ENCODE measurements at regions not wholly inside any gene's neighbourhood (a gene's known extent, or its start where the extent isn't known, plus 50 kb on each side); places are given as distances from the start of the nearest gene placed in this dataset.

DNA sequence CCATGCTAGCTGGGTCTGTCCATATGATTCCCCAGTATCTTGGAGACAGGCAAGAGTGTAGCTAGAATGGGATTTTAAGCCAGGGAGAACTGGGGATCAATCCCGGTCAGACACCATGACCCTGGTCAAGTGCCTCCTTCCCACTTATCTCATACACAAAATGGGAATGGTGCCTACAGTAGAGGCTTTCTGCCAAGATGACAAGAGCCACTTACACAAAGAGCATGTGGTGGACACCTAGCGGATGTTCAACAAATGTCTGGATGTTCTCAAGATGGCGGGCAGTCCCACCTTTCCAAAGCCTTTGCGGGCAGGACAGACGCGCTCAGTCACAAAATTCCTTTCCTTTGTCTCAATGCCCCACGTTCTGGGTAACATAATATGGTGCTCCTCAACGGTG is 57.3 kb downstream of the MAF start:
- POLR2A ChIA-PET, result no interaction called here
- Mint-ChIP-seq H3K27me3 (peaks cover 4% of the 10 kb centered on the region), H3K4me1 (no peaks in the 10 kb centered on the region), H3K27ac (no peak overlapping the region), H3K9me3 (ENCODE audit: low read depth) (no peaks in the 10 kb centered on the region), H3K36me3 (ENCODE audit: low read depth) (no peaks in the 10 kb centered on the region), H3K4me3 (no peak overlapping the region)
- CTCF ChIA-PET, result interaction anchor here (0.6 to 1.0 kb wide), 2 partner anchors 8 to 821 kb away, joined by 3 read pairs; no protein-coding TSS in a partner anchor
- no peak for ATAC-seq
- intact Hi-C loops (cut with DNase I, micrococcal nuclease), result no loop called here
- no peak for DNase-seq

DNA sequence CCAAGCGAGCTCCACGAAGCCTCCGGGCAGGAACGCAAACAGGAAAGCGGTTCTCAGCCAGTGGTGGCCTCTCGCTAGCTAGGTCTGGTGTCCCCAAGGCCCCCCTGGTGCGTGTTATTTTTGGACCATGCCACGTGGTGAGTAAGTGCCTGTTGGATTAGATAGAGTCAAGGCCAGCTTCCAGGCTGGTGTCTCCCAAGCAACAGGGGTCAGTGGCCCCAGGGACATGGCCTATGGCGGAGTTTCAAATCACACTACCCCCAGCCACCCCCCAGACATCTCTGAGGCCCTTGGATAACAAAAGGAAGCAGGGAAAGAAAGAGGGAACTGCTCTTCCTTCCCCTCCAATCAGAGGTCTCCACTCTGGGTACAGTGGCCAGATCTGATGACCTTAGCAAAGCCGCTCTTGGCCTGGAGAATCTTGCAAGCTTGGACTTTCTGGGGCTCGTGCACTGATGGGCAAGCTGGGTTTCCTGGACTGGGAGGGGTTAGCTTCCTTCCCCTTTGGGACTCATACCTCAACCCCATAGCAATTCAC is 58.2 kb downstream of the MAF start:
- ChIA-PET POLR2A (no interaction called here), CTCF (interaction anchor here (0.8 to 1.0 kb wide), 2 partner anchors 7 to 1973 kb away, joined by 3 read pairs; no protein-coding TSS in a partner anchor)
- DNase-seq, result no peak
- Mint-ChIP-seq H3K9me3 (ENCODE audit: low read depth) (no peaks in the 10 kb centered on the region), H3K4me3 (no peak overlapping the region), H3K27me3 (peaks cover 4% of the 10 kb centered on the region), H3K27ac (no peak overlapping the region), H3K4me1 (no peaks in the 10 kb centered on the region), H3K36me3 (ENCODE audit: low read depth) (no peaks in the 10 kb centered on the region)
- intact Hi-C loops (cut with DNase I, micrococcal nuclease), result no loop called here
- ATAC-seq, result no peak

DNA sequence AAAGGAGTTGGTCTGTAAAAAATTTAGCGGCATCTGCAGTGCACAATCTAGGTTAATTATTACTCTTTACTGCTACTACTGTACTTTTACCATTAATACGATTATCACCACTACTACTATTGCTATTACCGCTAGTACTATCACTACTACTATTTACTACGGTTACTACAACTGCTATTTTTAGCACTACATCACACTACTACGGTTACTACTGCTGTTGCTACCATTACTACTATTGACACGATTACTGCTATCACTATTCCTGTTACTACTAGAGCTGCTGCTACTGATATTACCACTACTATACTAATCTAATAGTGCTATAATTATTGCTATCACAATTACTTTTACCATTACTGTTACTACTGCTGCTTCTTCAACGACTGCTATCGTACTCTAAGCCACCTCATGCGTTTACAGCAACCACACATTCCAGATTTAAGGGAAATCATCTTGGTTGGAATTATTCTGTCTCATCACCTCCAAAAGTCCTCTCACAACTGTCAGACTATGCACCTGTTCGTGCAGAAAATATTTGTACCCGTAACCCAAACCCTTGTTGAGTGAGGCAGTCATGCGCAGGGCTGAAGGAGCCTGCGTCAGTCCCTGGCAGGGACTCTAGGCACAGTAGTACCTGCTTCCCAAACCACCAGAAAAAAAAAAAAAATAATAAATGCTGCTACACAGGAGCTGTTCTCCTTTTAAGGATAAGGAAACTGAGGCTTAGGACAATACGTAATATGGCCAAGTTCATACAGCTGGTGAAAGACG is 59.5 kb downstream of the MAF start:
- no peak overlapping the region for H3K27ac Mint-ChIP-seq
- H3K4me1 Mint-ChIP-seq, result no peaks in the 10 kb centered on the region
- ChIA-PET POLR2A (no interaction called here), CTCF (interaction anchor here (1.2 kb wide), 1 partner anchor 986 kb away, joined by 3 read pairs; no protein-coding TSS in a partner anchor)
- H3K4me3 Mint-ChIP-seq, result no peak overlapping the region
- DNase-seq (no peak), ATAC-seq (no peak)
- H3K9me3 Mint-ChIP-seq (ENCODE audit: low read depth), result no peaks in the 10 kb centered on the region
- no peaks in the 10 kb centered on the region for H3K36me3 Mint-ChIP-seq (ENCODE audit: low read depth)
- H3K27me3 Mint-ChIP-seq, result no peaks in the 10 kb centered on the region
- intact Hi-C loops (cut with DNase I, micrococcal nuclease), result no loop called here

DNA sequence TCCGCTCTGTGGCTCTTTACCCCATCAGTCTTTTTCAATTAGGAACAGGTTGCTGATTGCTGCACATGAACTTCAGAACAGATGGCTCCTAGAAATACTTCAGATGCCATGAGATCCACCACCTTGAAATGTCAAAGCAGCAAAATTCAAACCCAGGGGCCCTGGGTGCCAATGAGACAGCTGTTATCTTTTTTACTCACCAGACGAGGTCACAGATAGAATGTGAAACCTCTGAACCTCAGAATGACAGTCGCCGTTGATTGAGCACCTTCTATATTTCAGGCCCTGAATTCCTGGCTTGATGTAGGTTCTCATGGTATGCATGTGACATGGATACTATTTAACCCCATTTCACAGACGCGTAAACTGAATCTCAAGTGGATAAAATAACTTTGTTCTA is 63.0 kb downstream of the MAF start:
- CTCF ChIA-PET, result no interaction called here
- intact Hi-C loops (cut with DNase I, micrococcal nuclease), result no loop called here
- no peak overlapping the region for H3K4me3 Mint-ChIP-seq
- no peak overlapping the region for H3K27ac Mint-ChIP-seq
- no peaks in the 10 kb centered on the region for H3K4me1 Mint-ChIP-seq
- H3K36me3 Mint-ChIP-seq (ENCODE audit: low read depth), result no peaks in the 10 kb centered on the region
- DNase-seq (no peak), ATAC-seq (no peak)
- no peaks in the 10 kb centered on the region for H3K9me3 Mint-ChIP-seq (ENCODE audit: low read depth)
- POLR2A ChIA-PET, result no interaction called here
- no peaks in the 10 kb centered on the region for H3K27me3 Mint-ChIP-seq

DNA sequence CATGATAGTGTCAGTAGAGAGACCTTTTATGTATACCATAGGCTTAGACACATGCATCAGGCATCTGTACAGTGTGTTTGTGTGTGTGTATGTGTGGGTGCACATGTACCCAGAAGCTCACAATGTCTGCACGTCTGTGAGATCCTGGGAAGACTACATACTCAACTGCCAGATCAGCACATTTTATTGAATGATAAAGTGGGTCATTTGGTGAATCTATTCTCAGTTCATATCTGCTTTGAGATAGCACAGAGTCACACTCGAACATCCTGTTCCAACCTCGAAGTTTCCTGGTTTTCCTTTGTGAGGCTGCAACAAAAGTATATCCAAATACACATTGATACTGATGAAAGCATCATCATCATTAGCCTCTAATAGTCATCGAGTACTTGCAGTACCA is 63.6 kb downstream of the MAF start:
- DNase-seq (no peak), ATAC-seq (no peak)
- Mint-ChIP-seq H3K9me3 (ENCODE audit: low read depth) (no peaks in the 10 kb centered on the region), H3K4me3 (no peak overlapping the region), H3K4me1 (no peaks in the 10 kb centered on the region), H3K27ac (no peak overlapping the region), H3K27me3 (no peaks in the 10 kb centered on the region), H3K36me3 (ENCODE audit: low read depth) (no peaks in the 10 kb centered on the region)
- intact Hi-C loops (cut with DNase I, micrococcal nuclease), result no loop called here
- CTCF ChIA-PET, result no interaction called here
- POLR2A ChIA-PET, result no interaction called here

DNA sequence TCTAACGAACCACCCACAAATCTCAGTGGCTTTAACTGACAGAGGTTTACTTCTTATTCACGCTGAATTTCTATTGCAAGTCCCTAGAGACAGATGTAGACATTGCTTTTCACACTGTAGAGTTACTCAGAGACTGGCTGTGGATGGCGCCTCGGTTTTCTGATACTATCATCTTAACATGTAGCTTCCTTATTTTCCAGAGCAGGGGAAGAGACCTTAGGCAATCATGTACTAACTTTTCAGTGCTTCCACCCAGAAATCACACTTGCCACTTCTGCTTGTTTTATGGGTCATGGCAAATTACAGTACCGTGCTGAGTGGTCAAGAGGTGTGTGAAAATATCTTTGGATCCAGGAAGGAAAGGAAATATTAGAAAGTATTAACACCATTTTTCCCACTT is 65.4 kb downstream of the MAF start:
- Mint-ChIP-seq H3K36me3 (ENCODE audit: low read depth) (no peaks in the 10 kb centered on the region), H3K9me3 (ENCODE audit: low read depth) (no peaks in the 10 kb centered on the region), H3K27ac (no peak overlapping the region), H3K4me3 (no peak overlapping the region), H3K27me3 (no peaks in the 10 kb centered on the region), H3K4me1 (no peaks in the 10 kb centered on the region)
- POLR2A ChIA-PET, result no interaction called here
- ATAC-seq, result no peak
- CTCF ChIA-PET, result interaction anchor here (1.2 kb wide), 1 partner anchor 8 kb away, joined by 3 read pairs; no protein-coding TSS in a partner anchor
- intact Hi-C loops (cut with DNase I, micrococcal nuclease), result no loop called here
- no peak for DNase-seq

DNA sequence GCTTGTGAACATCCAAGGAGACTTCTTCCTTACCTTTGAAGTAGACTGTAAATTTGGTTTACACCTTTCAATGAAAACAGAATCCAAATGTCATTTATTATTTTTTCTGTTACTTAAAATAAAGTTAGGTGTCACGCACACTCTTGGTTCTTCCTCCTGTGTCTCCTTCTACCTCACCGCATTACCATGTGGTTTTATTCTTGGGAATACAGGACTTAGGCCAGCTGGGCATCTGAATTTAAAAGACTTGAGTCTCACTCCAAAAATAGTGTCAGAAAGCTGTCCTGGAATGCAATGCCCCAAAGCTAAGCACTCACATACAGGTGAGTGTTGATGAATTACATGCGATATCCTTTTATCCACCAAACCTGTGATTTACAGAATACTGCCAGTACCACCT is 66.4 kb downstream of the MAF start:
- ATAC-seq (no peak), DNase-seq (no peak)
- CTCF ChIA-PET, result no interaction called here
- H3K9me3 Mint-ChIP-seq (ENCODE audit: low read depth), result no peaks in the 10 kb centered on the region
- no peaks in the 10 kb centered on the region for H3K4me1 Mint-ChIP-seq
- no peaks in the 10 kb centered on the region for H3K36me3 Mint-ChIP-seq (ENCODE audit: low read depth)
- no peaks in the 10 kb centered on the region for H3K27me3 Mint-ChIP-seq
- intact Hi-C loops (cut with DNase I, micrococcal nuclease), result no loop called here
- H3K4me3 Mint-ChIP-seq, result no peak overlapping the region
- POLR2A ChIA-PET, result no interaction called here
- no peak overlapping the region for H3K27ac Mint-ChIP-seq

DNA sequence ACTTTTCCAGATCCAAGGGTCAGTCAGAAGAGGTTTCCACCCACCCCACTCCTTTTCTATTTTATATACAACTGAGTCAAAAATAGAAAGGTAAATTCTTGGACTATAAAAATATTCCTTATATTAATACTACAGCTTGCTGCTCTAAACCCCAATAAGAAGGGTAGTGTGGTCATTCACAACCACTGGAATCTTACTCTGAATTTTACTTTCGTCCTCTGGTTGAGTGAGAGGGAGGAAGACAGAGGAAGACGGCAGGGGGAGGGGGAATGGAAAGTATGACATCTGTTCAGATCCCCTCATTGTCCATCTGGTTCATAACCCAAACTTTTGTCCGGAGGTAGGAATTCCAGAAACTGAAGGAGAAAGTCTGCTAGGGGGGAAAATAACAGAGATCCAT is 67.2 kb downstream of the MAF start:
- DNase-seq, result no peak
- no peaks in the 10 kb centered on the region for H3K36me3 Mint-ChIP-seq (ENCODE audit: low read depth)
- H3K27me3 Mint-ChIP-seq, result no peaks in the 10 kb centered on the region
- H3K27ac Mint-ChIP-seq, result no peak overlapping the region
- ATAC-seq, result no peak
- no peaks in the 10 kb centered on the region for H3K9me3 Mint-ChIP-seq (ENCODE audit: low read depth)
- H3K4me3 Mint-ChIP-seq, result no peak overlapping the region
- CTCF ChIA-PET, result no interaction called here
- no peaks in the 10 kb centered on the region for H3K4me1 Mint-ChIP-seq
- intact Hi-C loops (cut with DNase I, micrococcal nuclease), result no loop called here
- POLR2A ChIA-PET, result no interaction called here

DNA sequence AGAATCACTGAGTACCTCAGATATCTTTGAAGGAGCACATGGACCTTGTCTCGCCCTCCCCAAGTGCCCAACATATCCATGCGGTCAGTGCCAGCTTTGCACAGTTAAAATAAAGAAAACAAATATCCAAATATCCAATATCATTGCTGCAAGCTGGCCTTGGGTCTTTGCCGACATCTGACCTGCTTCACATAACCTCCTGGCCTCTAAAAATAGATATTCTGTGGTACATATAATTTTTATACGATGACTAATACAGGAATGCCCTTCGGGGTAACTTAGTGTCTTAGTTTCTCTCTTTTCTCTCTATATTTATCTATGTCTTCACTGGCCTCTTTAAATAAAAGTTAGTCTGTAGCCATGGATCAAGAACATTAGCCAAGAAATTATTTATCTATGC is 67.8 kb downstream of the MAF start:
- H3K9me3 Mint-ChIP-seq (ENCODE audit: low read depth), result no peaks in the 10 kb centered on the region
- intact Hi-C loops (cut with DNase I, micrococcal nuclease), result no loop called here
- no peak for ATAC-seq
- no peaks in the 10 kb centered on the region for H3K4me1 Mint-ChIP-seq
- no peak overlapping the region for H3K27ac Mint-ChIP-seq
- no peaks in the 10 kb centered on the region for H3K36me3 Mint-ChIP-seq (ENCODE audit: low read depth)
- POLR2A ChIA-PET, result no interaction called here
- CTCF ChIA-PET, result no interaction called here
- no peaks in the 10 kb centered on the region for H3K27me3 Mint-ChIP-seq
- H3K4me3 Mint-ChIP-seq, result no peak overlapping the region
- DNase-seq, result no peak

DNA sequence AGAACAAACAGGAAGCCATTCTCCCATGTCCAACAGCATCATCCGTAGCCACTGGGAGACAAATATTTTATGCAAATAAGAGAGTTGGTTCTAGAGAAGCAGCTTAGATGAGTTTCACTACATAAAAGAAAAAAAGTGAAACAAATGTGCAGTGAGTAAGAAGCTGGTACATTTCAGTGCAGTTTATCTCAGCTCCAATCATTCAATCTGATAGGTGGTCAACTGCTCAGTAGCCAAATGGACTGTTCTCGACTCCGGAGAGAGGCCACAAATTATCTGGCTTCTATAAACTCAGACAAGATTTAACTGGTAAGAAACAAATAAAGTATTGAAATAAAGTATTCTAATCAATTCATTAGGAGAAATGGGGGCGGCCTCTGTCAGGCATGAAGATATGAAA is 68.3 kb downstream of the MAF start:
- no peaks in the 10 kb centered on the region for H3K27me3 Mint-ChIP-seq
- H3K4me3 Mint-ChIP-seq, result no peak overlapping the region
- ChIA-PET POLR2A (no interaction called here), CTCF (no interaction called here)
- H3K27ac Mint-ChIP-seq, result no peak overlapping the region
- intact Hi-C loops (cut with DNase I, micrococcal nuclease), result no loop called here
- DNase-seq, result no peak
- ATAC-seq, result no peak
- H3K4me1 Mint-ChIP-seq, result no peaks in the 10 kb centered on the region
- no peaks in the 10 kb centered on the region for H3K36me3 Mint-ChIP-seq (ENCODE audit: low read depth)
- no peaks in the 10 kb centered on the region for H3K9me3 Mint-ChIP-seq (ENCODE audit: low read depth)

DNA sequence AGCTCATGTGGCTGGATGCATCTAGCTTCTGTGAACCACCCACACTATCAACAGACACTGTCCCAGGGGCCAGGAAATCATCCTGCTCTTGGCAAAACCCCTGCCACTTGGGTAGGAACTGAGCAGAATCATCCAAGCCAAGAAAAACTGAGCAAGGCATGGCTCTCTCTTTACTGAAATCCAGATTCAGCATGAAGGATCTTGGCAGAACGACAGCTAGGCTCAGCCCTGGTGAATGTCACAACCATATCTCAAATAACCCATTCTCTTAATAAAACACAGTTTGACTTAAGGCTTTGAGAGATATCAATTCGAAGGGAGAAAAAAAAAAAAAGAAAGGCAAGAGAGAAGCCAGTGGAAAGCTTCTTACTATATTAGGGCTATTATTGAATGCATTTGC is 72.2 kb downstream of the MAF start:
- no peak for DNase-seq
- intact Hi-C loops (cut with DNase I, micrococcal nuclease), result no loop called here
- H3K4me3 Mint-ChIP-seq, result no peak overlapping the region
- H3K27ac Mint-ChIP-seq, result no peak overlapping the region
- ChIA-PET POLR2A (no interaction called here), CTCF (interaction anchor here (0.8 to 1.1 kb wide), 2 partner anchors 44 to 58 kb away, joined by 3 read pairs; no protein-coding TSS in a partner anchor)
- H3K4me1 Mint-ChIP-seq, result no peaks in the 10 kb centered on the region
- H3K9me3 Mint-ChIP-seq (ENCODE audit: low read depth), result no peaks in the 10 kb centered on the region
- H3K36me3 Mint-ChIP-seq (ENCODE audit: low read depth), result no peaks in the 10 kb centered on the region
- H3K27me3 Mint-ChIP-seq, result peaks cover 6% of the 10 kb centered on the region
- ATAC-seq, result no peak

DNA sequence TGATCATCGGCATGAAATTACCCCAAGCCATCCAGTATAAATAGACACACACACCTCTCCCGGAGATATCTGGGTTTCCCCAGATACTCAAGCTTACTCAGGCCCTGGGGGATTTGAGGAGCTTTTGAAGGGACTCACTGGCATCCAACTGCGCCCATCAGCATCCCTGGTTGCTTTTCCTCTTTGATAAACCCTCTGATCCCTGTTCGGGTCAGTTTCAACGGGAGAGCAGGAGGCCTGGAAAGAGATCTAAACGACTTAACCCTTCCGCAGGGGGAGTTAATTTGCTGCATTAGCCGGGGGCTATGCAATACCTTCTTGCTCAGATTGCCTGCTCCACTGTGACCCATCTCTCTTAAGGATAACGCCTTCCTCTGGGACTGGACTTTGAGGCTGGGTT is 76.6 kb downstream of the MAF start:
- no peak overlapping the region for H3K4me3 Mint-ChIP-seq
- no peaks in the 10 kb centered on the region for H3K4me1 Mint-ChIP-seq
- H3K27me3 Mint-ChIP-seq, result peaks cover 25% of the 10 kb centered on the region
- ATAC-seq (no peak), DNase-seq (no peak)
- no peak overlapping the region for H3K27ac Mint-ChIP-seq
- no peaks in the 10 kb centered on the region for H3K9me3 Mint-ChIP-seq (ENCODE audit: low read depth)
- ChIA-PET POLR2A (no interaction called here), CTCF (interaction anchor here (0.8 kb wide), 1 partner anchor 33 kb away, joined by 3 read pairs; no protein-coding TSS in a partner anchor)
- intact Hi-C loops (cut with DNase I, micrococcal nuclease), result no loop called here
- no peaks in the 10 kb centered on the region for H3K36me3 Mint-ChIP-seq (ENCODE audit: low read depth)

All from activated CD4-positive, alpha-beta T cell treated with anti-CD3 and anti-CD28 coated beads for 36 hours (primary cell).